G401 (cell line): ENCODE measurements at regions not wholly inside any gene's neighbourhood (a gene's known extent, or its start where the extent isn't known, plus 50 kb on each side); places are given as distances from the start of the nearest gene placed in this dataset.

Source experiments
- DNase-seq: peaks from one replicate; pipeline ENCODE4 v3.0.0-alpha.2; 2015; ENCODE audit warnings: low spot score
- in situ Hi-C: cut with HindIII; loops from 2 replicates; pipeline ENCODE4 v1.10.0; 2016; ENCODE audit warnings: low sequenced_read_pairs, mixed read lengths

- DNase-seq: no peak
- in situ Hi-C loops: no loop called here
Measured at GRCh38 chr15:55035749-55036148, 161.0 kb downstream of the RSL24D1 start.

DNA sequence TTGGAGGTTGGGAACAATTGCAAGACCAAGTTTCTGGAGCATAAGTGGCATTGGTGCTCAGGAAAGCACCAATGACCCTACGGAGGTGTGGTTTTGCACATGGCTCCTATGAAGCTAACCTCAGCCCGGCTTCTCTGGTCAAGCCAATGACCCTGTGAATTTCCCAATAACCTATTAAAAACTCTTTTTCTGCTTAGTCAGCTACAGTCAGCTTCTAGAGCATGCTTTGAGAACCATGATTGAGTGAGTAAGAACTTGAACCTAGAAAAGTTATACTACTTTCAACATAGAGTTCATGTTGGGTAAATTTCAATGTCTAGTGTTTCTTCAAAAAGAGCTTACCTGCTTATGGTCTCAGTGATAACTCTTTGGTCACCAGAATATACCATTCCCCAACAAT is 163.2 kb downstream of the RSL24D1 start:
- DNase-seq: no peak
- in situ Hi-C loops: no loop called here

DNA sequence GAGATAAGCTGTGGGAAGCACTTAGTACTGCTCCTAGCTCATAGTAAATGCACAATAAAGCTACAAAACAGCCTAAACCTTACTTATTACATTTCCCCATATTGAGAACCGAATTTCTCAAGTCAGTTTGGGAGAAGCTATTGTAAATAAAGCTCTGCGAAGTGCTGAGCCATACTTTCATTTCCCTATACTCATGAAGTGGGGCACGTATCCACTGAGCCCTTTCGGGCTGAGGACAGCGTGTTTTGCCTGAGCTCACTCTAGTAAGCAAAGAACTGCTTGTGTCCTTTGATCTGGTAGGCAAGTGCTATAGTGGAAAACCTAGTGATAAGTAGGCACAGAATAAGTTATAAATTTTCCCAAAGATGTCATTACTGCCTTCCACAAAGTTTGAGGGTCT is 165.0 kb downstream of the RSL24D1 start:
- in situ Hi-C loops: no loop called here
- DNase-seq: no peak

- DNase-seq: no peak
- in situ Hi-C loops: no loop called here
Measured at GRCh38 chr15:55026381-55026780, 170.4 kb downstream of the RSL24D1 start.

- in situ Hi-C loops: no loop called here
- DNase-seq: no peak
Measured at GRCh38 chr15:55017635-55018034, 179.1 kb downstream of the RSL24D1 start.

DNA sequence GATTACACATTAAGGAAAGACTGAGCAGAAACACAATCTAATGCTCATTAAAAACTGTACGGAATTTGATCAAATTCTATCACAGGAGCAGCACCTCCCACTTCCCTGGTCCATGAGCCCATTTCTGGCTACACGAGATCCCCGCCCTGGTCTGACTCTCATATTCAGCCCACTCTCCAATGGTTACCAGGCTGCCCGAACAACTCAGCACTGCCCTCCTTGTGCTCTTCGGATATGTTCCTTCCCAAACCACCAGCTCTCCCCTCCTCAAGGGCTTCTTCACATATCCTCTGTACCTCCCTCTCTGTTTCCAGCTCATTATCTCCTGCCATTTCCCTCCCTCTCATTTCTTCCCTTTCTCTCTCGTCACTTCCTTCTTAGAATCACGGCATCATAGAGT is 180.5 kb downstream of the RSL24D1 start:
- DNase-seq: no peak
- in situ Hi-C loops: no loop called here

- in situ Hi-C loops: no loop called here
- DNase-seq: no peak
Measured at GRCh38 chr15:55015093-55015445, 181.7 kb downstream of the RSL24D1 start.

DNA sequence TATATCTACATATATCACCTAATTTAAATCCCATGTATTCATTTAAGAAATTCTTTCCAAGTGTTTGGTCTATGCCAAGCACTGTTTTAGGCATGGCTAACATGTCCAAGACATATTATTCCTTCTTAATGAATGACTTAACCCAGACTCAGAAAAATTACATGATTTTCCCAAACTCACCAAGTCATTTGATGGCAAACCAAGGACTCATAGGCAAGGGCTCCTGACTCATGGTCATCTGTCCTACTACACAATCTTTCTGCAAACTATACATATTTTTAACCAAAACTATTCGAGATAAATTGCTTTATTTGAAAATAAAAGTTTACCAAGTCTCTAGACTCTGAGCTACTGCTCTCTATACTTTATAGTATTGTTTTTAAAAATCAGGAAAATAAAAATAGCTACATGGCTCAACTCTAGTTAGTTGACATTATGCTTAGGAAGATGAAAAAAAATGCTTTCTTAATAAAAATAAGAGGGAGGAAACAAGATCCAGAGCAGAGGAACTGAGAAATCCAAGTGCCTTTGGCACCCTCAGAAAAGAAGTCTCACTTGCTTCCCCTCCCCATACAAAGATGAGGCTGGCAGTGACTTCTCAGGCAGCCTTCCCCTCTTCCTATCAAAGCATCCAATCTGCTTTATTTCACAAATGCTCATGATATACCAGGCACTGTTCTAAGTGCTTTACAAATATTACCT is 182.2 kb downstream of the RSL24D1 start:
- in situ Hi-C loops: no loop called here
- no peak for DNase-seq

DNA sequence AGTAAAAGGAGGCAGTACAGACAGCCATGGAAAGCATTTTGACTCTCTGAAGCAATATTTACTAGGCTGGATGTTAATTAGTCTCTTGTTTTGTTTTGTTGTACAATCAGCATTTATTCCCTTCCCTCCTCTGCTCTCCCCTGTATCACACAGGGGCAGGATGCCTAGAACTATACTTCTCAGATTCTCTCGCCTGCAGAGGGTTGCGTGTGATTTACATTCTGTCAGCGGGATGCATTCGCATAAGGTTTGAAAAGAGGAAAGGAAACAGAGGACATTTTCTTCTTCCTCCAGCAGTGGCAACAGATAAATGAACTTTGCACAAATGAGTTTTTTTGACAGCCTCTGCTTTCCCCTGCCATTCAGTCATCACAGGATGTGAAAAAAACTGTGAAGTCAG is 188.3 kb downstream of the RSL24D1 start:
- in situ Hi-C loops: no loop called here
- no peak for DNase-seq

- in situ Hi-C loops: no loop called here
- DNase-seq: no peak
Measured at GRCh38 chr15:55007561-55007960, 189.2 kb downstream of the RSL24D1 start.

DNA sequence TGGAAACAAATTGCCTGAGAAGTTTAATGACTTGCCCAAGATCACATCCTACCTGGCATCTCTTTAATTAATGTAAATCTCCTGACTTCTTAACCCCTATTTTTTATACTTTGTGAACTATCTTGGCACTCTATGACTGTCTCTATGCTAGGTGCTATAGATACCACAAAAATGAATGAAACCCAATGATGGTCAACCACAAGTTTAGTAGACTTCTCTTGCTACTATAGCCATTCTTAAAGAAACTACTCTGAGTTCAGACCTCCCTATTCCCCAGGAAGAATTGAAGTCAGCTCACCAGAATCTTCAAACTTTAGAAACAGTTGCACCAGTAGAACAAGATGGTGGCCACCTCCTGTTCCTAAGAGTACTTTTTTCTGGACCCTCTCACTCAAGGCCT is 191.1 kb downstream of the RSL24D1 start:
- in situ Hi-C loops: no loop called here
- no peak for DNase-seq

DNA sequence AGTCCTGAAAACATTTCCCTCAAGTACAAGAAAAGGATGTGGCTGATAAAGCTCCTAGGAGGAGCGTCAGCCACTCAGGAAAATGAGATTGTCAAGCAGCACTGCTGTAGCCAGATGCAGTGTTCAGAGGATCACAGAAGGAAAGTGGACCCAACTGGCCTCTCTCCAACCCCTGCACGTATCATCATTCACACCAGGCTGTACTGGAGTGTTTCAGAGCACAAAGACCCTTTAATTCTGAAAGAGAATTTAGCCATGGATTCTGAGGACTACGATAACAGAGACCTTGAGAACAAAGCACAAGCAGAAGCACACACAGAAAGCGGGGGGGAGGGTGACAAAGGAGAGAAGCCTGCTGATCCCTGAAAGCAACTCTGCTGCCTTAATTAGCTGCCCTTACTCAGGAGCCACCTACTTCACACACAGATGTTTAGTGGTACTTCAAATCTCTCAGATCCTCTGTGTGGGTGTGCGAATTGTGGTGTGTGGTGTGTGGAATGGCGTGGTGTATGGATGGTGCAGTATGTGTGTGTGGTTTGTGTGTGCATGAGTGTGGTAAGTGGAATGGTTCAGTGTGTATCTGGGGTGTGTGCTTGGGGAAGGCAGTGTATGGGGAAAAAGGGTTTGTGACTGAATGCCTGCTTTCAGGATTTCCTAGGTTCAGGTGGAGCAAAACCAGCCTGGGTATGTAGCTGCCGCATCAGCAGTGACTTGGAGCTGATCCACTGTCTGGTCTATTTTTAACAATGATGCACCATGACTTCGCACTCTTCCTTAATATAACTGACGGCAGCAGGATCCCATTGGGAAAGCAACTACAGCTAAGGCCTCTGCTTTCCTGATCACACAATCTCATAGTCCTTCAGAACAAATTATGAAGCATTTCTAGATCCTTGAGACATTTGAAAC is 192.5 kb downstream of the RSL24D1 start:
- DNase-seq: peak; percentile 81
- in situ Hi-C loops: no loop called here

DNA sequence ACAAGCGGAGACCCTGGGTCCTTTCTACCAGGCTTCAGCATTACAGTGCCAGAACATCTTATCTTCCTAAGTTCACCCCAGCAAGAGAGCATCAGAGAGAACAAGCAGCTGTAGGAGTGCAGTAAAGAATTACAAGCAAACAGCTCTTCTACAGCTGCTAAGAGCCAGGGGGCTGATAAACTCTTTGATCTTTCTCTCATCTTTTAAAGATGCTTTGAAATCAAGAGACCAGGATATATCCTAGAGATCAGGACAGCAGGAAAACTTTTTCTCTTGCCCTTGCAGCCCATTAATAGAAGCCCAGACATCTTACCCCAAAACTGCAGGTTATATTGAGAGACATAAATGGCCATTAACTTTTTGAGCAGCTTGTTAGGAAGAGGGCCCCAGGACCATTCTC is 198.1 kb downstream of the RSL24D1 start:
- in situ Hi-C loops: no loop called here

DNA sequence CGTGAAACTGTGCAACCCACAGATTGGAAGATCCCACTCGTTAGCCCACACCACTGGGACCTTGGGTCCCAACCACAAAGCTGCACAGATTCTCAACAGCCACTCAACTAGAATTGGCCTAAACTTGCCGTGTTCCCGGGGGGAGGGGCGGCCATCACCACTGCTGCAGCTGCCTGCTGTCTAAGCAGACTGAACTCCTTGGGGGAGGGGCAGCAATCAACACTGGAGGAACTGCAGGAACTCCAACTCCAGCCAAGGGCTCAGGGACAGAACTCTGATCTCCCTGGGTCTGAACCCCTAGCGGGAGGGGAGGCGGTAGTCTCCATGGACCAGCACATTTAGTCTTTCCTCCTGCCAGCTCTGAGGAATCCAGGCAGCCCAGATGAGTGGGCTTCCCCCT is 205.9 kb downstream of the RSL24D1 start:
- no peak for DNase-seq

More for the DNA sequence above, 198.1 kb downstream of the RSL24D1 start:
- DNase-seq: no peak

GRCh38 chr15:54987881-54988280 is 208.9 kb downstream of the RSL24D1 start:
- DNase-seq: no peak
- in situ Hi-C loops: no loop called here

More for the DNA sequence above, 205.9 kb downstream of the RSL24D1 start:
- in situ Hi-C loops: no loop called here

- in situ Hi-C loops: no loop called here
- peak; percentile 12 for DNase-seq
Measured at GRCh38 chr15:54979964-54980363, 216.8 kb downstream of the RSL24D1 start.

DNA sequence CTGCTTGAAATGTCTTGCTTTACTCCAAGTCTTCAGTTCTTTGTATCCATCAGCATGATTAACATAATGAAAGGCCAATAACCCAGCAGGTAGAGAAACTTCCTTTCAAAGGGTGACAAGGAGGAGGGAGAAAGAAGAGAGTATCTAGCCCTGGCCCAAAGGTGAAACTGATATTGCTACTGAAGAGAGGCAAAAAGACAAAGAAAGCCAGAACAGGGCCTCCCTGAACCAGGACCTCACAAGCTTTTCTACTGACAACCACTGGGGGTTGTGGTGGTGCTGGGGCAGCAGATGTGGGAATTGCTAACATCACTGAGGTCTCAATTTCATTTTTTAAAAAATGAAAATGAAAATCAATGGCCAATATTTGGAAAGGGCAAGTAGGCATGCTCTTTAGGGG is 234.1 kb downstream of the RSL24D1 start:
- no peak for DNase-seq
- in situ Hi-C loops: no loop called here

- in situ Hi-C loops: no loop called here
Measured at GRCh38 chr15:54960266-54960665, 236.5 kb downstream of the RSL24D1 start.

GRCh38 chr15:54941417-54941816 is 255.3 kb downstream of the RSL24D1 start:
- DNase-seq: no peak
- in situ Hi-C loops: no loop called here

More at GRCh38 chr15:54960266-54960665, 236.5 kb downstream of the RSL24D1 start:
- DNase-seq: no peak

- in situ Hi-C loops: no loop called here
- DNase-seq: no peak
Measured at GRCh38 chr15:54917312-54917711, 279.4 kb downstream of the RSL24D1 start.

- in situ Hi-C loops: no loop called here
Measured at GRCh38 chr15:54915380-54915779, 281.4 kb downstream of the RSL24D1 start.

More at GRCh38 chr15:54915380-54915779, 281.4 kb downstream of the RSL24D1 start:
- DNase-seq: no peak
